Limb (tissue), 2 donors: ENCODE measurements at regions not wholly inside any gene's neighbourhood (a gene's known extent, or its start where the extent isn't known, plus 50 kb on each side); places are given as distances from the start of the nearest gene placed in this dataset.

Experiments
- DNase-seq, 2 donors: peaks; one replicate each; pipeline ENCODE4 v3.0.0-alpha.2; 2016; ENCODE audit errors: extremely low spot score in 2 of 2

GRCh38 chr5:73266925-73267765 lies 94.2 kb downstream of the TMEM174 start:
- no peak for DNase-seq

GRCh38 chr5:73266176-73266738 lies 93.3 kb downstream of the TMEM174 start:
- no peak for DNase-seq

DNA sequence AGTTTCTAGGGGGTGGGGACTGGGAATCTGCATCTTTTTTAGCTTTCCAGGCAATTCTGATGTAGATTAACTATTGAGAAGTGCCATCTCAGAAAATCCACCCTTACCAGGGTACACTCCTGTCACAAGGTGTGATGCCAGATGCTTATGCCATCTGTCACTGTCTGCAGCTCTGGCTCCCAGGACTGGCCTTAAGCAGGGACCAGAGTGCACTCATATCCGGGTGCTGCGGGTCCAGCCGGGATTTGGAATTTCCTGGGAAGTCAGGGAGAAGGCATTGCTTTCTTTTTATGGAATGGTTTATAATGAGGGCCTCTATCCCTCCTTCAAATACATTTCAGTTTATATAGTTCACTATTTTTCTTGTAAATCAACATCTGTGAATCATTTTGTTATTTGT lies 92.6 kb downstream of the TMEM174 start:
- DNase-seq: no peak

DNA sequence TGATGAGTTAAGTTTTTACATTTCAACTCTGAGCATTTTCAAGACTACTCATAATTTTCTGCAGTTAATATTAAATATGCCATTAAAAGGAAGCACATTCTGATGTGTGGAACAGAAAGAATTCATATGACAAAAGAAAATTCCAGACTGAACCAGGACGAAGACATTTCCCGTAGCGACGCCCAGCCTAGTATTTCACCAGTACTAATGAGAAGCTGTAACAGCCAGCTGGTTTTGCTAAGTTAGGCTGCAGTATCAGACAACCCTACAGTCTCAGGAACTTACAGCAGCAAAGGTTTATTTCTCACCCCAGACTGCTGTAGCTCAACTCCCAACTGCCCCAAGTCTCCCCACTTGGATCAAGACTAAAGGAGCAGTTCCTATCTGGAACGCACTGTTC lies 91.6 kb downstream of the TMEM174 start:
- DNase-seq: no peak

GRCh38 chr5:73263001-73263710 lies 90.2 kb downstream of the TMEM174 start:
- DNase-seq: no peak

DNA sequence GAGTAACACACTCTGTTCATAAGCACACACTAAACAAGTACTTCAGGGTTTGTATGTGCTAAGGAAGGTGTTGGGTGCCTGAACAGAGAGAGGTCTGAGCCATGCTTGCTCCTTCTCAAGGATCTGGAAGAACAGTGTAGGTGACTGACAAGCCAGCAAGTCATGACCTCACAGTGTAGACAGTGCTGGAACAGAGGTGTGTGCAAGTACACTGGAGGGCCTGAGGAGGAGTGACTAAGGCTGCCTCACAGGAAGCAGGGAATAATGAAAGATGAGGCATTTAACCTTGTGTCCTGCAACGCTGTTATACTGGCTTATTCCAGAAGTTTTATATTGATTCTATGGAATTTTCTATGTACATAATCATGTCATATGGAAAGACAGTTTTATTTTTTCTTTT lies 83.9 kb downstream of the TMEM174 start:
- no peak for DNase-seq

DNA sequence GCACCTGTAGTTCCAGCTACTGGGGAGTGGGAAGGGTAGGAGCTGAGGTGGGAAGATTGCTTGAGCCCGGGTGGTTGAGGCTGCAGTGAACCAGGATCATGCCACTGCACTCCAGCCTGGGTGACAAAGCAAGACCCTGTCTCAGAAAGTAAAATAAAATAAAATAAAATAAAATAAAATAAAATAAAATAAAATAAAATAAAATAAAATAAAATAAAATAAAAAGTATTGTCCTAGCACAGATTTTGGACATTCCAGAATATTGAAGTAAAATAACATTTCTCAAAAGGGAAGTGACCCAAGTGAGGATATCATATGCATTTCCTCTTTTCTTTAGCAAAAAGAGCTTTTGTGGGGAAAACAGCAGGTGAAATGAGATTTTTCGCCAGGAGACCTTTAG lies 83.5 kb downstream of the TMEM174 start:
- no peak for DNase-seq

DNA sequence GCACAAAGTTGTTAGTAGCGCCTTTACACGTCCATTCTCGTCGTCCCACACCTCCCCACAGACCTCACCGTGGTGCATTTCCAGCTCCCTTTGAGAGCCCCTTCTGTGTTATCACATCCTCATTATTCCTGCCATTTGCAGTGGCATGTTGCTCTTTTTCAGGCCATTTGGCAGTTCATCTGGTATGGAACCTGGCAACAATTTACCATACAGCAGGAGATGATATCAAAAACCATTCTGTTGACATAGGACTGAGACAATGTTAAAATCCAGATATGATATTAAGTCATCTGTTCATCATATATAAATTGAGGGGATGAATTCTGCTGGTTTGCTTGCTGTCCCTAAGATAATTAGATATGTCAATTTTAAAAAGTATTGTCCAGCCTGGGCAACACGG lies 83.0 kb downstream of the TMEM174 start:
- no peak for DNase-seq

GRCh38 chr5:73254642-73255041 lies 81.6 kb downstream of the TMEM174 start:
- no peak for DNase-seq

DNA sequence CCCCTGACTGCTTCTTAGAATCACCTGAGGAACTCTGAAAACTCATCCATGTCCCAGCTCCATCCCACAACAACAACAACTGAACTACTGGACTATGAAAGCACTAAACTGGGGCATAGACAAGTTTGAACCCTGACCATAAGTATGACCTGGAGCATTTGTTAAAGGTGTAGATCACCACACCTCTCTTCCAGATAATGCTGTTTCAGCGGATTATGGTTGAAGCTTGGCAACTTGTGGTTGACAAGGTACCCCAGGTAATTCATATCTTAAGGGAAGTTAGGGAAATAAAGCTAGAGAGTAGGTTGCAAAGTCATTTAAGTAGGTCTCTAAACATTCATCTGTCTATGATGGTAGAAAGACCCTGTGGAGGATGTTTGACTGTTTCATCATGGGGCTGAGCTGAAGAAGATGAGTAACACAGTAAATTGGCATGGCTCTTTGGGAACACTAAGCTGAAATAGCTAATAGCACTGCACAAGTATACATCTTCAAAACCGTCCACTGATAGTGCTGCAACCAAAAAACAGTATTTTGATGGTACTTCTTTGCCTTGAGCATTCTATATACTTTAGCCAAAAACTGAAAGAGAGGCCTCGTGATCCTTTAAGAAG lies 80.2 kb downstream of the TMEM174 start:
- DNase-seq: no peak

DNA sequence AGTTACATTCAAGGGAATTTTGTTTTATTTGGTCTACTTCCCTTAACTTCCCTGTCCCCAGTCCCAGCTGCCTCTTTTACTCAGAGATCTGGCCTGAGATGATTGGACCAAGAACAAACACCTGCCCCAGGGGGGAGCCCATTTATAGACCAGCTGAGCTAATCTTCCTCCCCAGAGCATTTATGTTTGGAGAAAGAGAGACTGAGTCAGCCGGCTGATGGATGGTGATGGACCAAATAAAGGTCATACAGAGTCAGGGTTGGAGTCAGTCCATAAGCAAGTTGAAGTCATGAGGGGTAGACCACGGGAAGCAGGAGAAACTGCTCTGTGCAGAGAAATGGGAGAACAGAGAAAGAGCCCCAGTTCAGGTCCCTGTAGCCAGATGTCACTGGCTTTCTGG lies 77.7 kb downstream of the TMEM174 start:
- DNase-seq: no peak

- DNase-seq: no peak
Measured at GRCh38 chr5:73242735-73243134, 69.7 kb downstream of the TMEM174 start.

- no peak for DNase-seq
Measured at GRCh38 chr5:73238873-73239272, 65.9 kb downstream of the TMEM174 start.

DNA sequence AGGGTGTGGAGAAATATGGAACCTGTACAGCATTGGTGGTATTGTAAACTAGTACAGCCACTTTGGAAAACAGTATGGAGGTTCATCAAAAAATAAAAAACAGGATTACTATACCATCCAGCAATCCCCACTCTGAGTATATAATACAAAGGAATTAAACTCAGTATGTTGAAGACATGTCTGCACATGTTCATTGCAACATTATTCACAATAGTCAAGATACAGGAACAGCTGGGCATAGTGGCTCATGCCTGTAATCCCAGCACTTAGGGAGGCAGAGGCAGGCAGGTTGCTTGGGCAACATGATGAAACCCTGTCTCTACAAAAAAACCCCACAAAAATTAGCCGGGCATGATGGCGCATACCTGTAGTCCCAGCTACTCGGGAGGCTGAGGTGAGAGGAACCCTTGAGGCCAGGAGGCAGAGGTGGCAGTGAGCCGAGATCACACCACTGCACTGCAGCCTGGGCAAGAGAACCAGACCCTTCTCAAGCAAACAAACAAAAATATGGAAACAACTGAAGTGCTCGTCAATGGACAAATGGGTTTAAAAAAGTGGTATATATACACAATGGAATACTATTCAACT lies 63.6 kb downstream of the TMEM174 start:
- DNase-seq: no peak

- DNase-seq: no peak
Measured at GRCh38 chr5:73234204-73234555, 61.2 kb downstream of the TMEM174 start.

GRCh38 chr5:73233461-73234203 lies 60.6 kb downstream of the TMEM174 start:
- peak in 1 of 2 donors; percentile 64 for DNase-seq

GRCh38 chr5:73233053-73233460 lies 60.1 kb downstream of the TMEM174 start:
- DNase-seq: peak in 1 of 2 donors; percentile 54

DNA sequence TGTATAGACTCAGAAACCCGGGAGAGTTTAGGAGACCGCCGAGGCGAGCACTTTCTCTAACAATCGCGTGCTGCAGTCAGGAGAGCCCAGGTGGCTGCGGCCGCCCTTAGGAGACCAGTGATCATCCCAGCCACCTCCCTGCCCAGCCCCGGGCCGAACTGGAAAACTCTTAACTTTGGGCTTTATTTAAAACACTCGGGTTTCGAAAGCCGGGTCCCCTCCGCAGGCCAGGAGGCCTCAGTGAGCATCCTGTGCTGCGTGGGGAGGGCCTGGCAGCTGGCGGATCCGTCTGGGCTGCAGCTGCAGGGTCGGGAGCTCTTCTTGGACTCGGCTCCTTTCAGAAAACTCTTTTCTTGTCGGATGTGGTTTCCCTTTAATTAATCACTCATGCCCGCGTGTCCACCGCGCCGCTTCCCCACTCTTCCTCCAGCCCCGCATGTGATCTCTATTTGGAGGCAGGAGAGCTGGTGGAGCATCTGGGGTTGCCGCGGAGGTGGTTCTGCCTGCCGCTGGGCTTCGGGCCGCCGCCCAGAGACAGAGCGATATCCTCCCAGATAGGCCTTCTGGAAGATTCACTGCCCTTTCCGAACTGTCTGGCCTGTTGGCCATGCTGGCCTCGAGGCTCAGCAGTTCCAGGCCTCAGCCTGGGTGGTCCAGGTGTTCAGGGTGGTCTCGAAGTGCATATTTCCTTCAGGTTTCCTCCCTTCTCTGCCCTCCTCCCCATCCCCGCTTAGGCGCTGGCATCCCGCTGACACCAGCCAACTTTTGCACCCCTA lies 59.5 kb downstream of the TMEM174 start:
- peak in 1 of 2 donors; percentile 50 for DNase-seq

DNA sequence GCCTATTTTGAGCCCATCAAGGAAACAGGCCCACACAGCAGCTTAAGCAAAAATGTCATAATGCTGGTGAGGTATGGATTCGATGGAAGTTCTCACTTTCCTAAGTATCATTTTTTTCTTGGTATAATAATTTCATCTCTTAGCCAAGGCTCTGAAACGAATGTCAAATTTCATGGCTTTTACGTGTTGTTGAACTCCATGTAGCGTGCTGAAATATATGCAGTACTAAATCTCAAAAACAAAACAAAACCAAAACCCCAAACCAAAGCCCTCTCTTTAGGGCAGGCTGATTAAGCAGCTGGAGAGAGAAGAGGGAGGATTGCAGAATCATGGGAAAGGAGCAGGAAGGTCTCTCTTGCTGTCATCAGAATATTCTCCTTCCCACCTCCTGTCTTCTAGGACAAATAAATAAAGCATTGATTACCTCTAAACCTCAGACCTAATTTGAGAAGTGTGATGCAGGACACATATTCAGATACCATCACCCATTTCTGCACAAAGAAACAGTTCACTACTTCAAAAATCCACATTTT lies 58.3 kb downstream of the TMEM174 start:
- DNase-seq: no peak
